ENCODE measurements at regions not wholly inside any gene's neighbourhood (a gene's known extent, or its start where the extent isn't known, plus 50 kb on each side); places are given as distances from the start of the nearest gene placed in this dataset.

DNA sequence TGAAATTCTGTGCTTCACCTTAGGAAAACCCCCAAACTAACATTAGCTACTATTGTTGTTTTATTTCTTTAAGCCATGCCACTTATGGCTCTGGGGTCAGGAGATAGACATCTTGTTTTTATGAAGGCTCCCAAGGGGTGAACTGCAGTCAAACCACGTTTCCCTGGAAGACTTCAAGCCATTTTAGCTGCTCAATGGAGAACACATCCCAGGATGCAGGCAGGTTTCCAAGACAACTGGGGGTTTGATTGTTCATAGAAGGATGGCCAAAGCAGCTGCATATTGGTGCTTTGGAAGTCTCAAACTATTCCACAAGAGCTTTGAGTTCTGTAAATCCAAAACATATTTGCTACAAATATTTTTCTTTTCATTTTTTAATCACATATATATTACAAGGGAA lies 818.0 kb downstream of the MAFB start:
- ChIA-PET POLR2A (no interaction called here), CTCF (no interaction called here)
- Mint-ChIP-seq H3K27me3 (peaks cover under 1% of the 10 kb centered on the region), H3K27ac (no peak overlapping the region), H3K4me1 (ENCODE audit: low read depth) (no peaks in the 10 kb centered on the region), H3K9me3 (no peaks in the 10 kb centered on the region), H3K36me3 (ENCODE audit: low read depth) (no peaks in the 10 kb centered on the region), H3K4me3 (no peak overlapping the region)
- TF ChIP-seq, protein P1, sequence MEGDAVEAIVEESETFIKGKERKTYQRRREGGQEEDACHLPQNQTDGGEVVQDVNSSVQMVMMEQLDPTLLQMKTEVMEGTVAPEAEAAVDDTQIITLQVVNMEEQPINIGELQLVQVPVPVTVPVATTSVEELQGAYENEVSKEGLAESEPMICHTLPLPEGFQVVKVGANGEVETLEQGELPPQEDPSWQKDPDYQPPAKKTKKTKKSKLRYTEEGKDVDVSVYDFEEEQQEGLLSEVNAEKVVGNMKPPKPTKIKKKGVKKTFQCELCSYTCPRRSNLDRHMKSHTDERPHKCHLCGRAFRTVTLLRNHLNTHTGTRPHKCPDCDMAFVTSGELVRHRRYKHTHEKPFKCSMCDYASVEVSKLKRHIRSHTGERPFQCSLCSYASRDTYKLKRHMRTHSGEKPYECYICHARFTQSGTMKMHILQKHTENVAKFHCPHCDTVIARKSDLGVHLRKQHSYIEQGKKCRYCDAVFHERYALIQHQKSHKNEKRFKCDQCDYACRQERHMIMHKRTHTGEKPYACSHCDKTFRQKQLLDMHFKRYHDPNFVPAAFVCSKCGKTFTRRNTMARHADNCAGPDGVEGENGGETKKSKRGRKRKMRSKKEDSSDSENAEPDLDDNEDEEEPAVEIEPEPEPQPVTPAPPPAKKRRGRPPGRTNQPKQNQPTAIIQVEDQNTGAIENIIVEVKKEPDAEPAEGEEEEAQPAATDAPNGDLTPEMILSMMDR (IDR thresholded peaks at IDR 0.05) = no peak
- DNase-seq = no peak
- intact Hi-C loops (cut with DNase I, micrococcal nuclease) = no loop called here
- Histone ChIP-seq H3K4me3 (ENCODE audit: low read length) (no peak overlapping the region), H3K4me1 (ENCODE audit: insufficient read depth, low read length) (no peaks in the 10 kb centered on the region), H3K36me3 (ENCODE audit: insufficient read depth, low read length) (no peaks in the 10 kb centered on the region), H3K27ac (ENCODE audit: low read depth in 1 of 2, low read length in 2 of 2) (no peak overlapping the region), H3K27me3 (ENCODE audit: control insufficient read depth in 1 of 2, insufficient read depth in 2 of 2, low read length in 2 of 2) (no peaks in the 10 kb centered on the region), H3K9me3 (ENCODE audit: control insufficient read depth in 1 of 2, insufficient read depth in 1 of 2, low read length in 2 of 2) (no peaks in the 10 kb centered on the region)
- no peak for ATAC-seq (ENCODE audit: poor library complexity)

DNA sequence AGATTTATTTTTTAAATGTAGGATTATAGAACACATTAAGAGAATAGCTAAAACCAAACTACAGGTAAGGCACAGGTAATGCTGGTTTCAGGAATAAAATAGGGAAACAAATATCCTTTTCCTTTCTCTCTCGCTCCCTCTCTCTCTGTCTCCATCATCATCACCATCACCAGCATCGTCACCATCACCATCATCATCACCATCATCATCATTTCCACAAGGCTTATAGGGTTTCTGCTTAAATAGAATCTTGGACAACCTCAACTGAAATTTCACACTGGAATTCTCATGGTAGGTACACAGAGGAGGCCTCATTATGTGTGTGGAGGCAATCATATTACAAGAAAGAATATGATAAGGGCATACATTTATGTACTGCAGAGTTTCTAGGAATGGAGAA lies 823.6 kb downstream of the MAFB start:
- ATAC-seq (ENCODE audit: poor library complexity) (no peak), DNase-seq (no peak)
- Mint-ChIP-seq H3K27me3 (peaks cover 6% of the 10 kb centered on the region), H3K4me3 (no peak overlapping the region), H3K36me3 (ENCODE audit: low read depth) (no peaks in the 10 kb centered on the region), H3K4me1 (ENCODE audit: low read depth) (no peaks in the 10 kb centered on the region), H3K9me3 (peaks cover 2% of the 10 kb centered on the region), H3K27ac (no peak overlapping the region)
- CTCF ChIA-PET = no interaction called here
- POLR2A ChIA-PET = no interaction called here
- Histone ChIP-seq H3K27me3 (ENCODE audit: control insufficient read depth in 1 of 2, insufficient read depth in 2 of 2, low read length in 2 of 2) (no peaks in the 10 kb centered on the region), H3K36me3 (ENCODE audit: insufficient read depth, low read length) (no peaks in the 10 kb centered on the region), H3K9me3 (ENCODE audit: control insufficient read depth in 1 of 2, insufficient read depth in 1 of 2, low read length in 2 of 2) (no peaks in the 10 kb centered on the region), H3K4me3 (ENCODE audit: low read length) (no peak overlapping the region), H3K27ac (ENCODE audit: low read depth in 1 of 2, low read length in 2 of 2) (no peak overlapping the region), H3K4me1 (ENCODE audit: insufficient read depth, low read length) (no peaks in the 10 kb centered on the region)
- TF ChIP-seq, protein P1 (IDR thresholded peaks at IDR 0.05) = no peak
- intact Hi-C loops (cut with DNase I, micrococcal nuclease) = no loop called here

DNA sequence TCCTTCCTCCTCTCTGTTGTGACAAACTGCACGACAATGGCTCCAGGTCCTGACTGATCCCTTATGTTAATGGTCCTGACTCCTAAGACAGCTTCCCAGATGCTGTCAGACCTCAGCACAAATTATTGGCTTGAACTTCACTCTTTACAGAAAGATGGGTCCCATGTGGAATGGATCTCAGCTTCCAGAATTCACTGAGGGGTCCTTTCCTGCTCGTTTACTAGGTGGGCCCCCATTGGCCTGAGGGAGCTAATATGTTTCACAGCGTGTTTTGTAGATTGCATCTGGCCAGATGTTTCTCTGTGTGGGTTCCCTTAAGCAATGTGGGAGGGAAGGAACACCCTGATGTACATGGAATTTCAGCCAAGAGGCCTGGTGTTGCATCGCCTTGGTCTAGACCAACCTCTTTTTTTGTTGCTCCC lies 826.6 kb downstream of the MAFB start:
- Histone ChIP-seq H3K4me1 (ENCODE audit: insufficient read depth, low read length) (no peaks in the 10 kb centered on the region), H3K36me3 (ENCODE audit: insufficient read depth, low read length) (no peaks in the 10 kb centered on the region), H3K27me3 (ENCODE audit: control insufficient read depth in 1 of 2, insufficient read depth in 2 of 2, low read length in 2 of 2) (no peaks in the 10 kb centered on the region), H3K4me3 (ENCODE audit: low read length) (no peak overlapping the region), H3K9me3 (ENCODE audit: control insufficient read depth in 1 of 2, insufficient read depth in 1 of 2, low read length in 2 of 2) (no peaks in the 10 kb centered on the region), H3K27ac (ENCODE audit: low read depth in 1 of 2, low read length in 2 of 2) (no peak overlapping the region)
- Mint-ChIP-seq H3K36me3 (ENCODE audit: low read depth) (no peaks in the 10 kb centered on the region), H3K4me1 (ENCODE audit: low read depth) (no peaks in the 10 kb centered on the region), H3K4me3 (no peak overlapping the region), H3K9me3 (peaks cover 4% of the 10 kb centered on the region), H3K27ac (no peak overlapping the region), H3K27me3 (peaks cover 13% of the 10 kb centered on the region)
- DNase-seq (no peak), ATAC-seq (ENCODE audit: poor library complexity) (no peak)
- intact Hi-C loops (cut with DNase I, micrococcal nuclease) = no loop called here
- TF ChIP-seq, protein P1 (IDR thresholded peaks at IDR 0.05) = no peak
- POLR2A ChIA-PET = no interaction called here
- CTCF ChIA-PET = no interaction called here
